ENCODE measurements at regions not wholly inside any gene's neighbourhood (a gene's known extent, or its start where the extent isn't known, plus 50 kb on each side); places are given as distances from the start of the nearest gene placed in this dataset.

GRCh38 chrX:121128925-121129877 lies 81.8 kb downstream of the GLUD2 start:
- no peak for DNase-seq (ENCODE audit: extremely low read depth in 1 of 4, low spot score in 3 of 4)
- in situ Hi-C loops (cut with MboI) (no loop called here), intact Hi-C loops (cut with micrococcal nuclease) (no loop called here)
- Histone ChIP-seq H3K4me2 (ENCODE audit: insufficient read depth, low read length) (no peak overlapping the region), H3K36me3 (ENCODE audit: control insufficient read depth, insufficient read depth, low read length) (no peaks in the 10 kb centered on the region), H3K27ac (ENCODE audit: extremely low read depth, low read depth, low read length) (no peak overlapping the region), H3K79me2 (ENCODE audit: control insufficient read depth, insufficient read depth, low read length) (no peaks in the 10 kb centered on the region), H4K20me1 (replicated peaks; ENCODE audit: control insufficient read depth, insufficient read depth, low read length) (no peaks in the 10 kb centered on the region), H3K4me1 (replicated peaks in 1 of 2; ENCODE audit: control insufficient read depth in 2 of 2, insufficient read depth in 2 of 2, low read length in 2 of 2) (peaks cover 0 to 5% of the 10 kb centered on the region in 2 experiments; a peak in 3 of 5 replicates), H3K27me3 (ENCODE audit: control insufficient read depth in 2 of 2, insufficient read depth in 2 of 2, low read length in 2 of 2) (no peaks in the 10 kb centered on the region), H2AFZ (ENCODE audit: low read depth, low read length) (no peak overlapping the region), H3K9me1 (ENCODE audit: control insufficient read depth, insufficient read depth, low read length) (no peaks in the 10 kb centered on the region), H3K9me3 (replicated peaks; ENCODE audit: control insufficient read depth, insufficient read depth, low read depth, low read length) (no peaks in the 10 kb centered on the region), H3K4me3 (no peak overlapping the region), H3K9ac (ENCODE audit: insufficient read depth in 1 of 2, low read depth in 2 of 2, low read length in 2 of 2) (no peak overlapping the region)
- WGBS (ENCODE audit: insufficient coverage, low coverage, missing lambda C conversion rate), result 61% methylated on average over 5 of the region's 5 CpGs
- FAIRE-seq, result no peak
- no peak for ATAC-seq
- no TSS peak for BruUV-seq (replicated peaks)
- ChIA-PET CTCF (ENCODE audit: low intra/inter-chr PET ratio) (no interaction called here), POLR2A (no interaction called here)
- TF ChIP-seq GTF3C2 (IDR thresholded peaks at IDR 0.05; ENCODE audit: borderline replicate concordance, extremely low read depth, insufficient read length) (no peak), MAFF (IDR thresholded peaks at IDR 0.05; ENCODE audit: low read length) (no peak), ZBTB8A (IDR thresholded peaks at IDR 0.05; ENCODE audit: partially characterized antibody) (no peak), PHF20 (IDR thresholded peaks at IDR 0.05; ENCODE audit: partially characterized antibody) (no peak), ZNF668 (CRISPR knock-in tag; IDR thresholded peaks at IDR 0.05) (no peak), ILK (tag; IDR thresholded peaks at IDR 0.05; ENCODE audit: borderline replicate concordance, low read depth) (no peak), SRSF9 (IDR thresholded peaks at IDR 0.05; ENCODE audit: borderline replicate concordance, low read depth, low read length) (no peak), ESRRA (IDR thresholded peaks at IDR 0.05; ENCODE audit: borderline replicate concordance, low read depth) (no peak), MAFG (tag; conservative IDR thresholded peaks at IDR 0.05) (no peak), SP1 (CRISPR knock-in tag; IDR thresholded peaks at IDR 0.05) (no peak), ZNF561 (CRISPR knock-in tag; conservative IDR thresholded peaks at IDR 0.05) (no peak), RBM17 (IDR thresholded peaks at IDR 0.05; ENCODE audit: borderline replicate concordance, low read depth, low read length) (no peak), ZNF217 (CRISPR knock-in tag; IDR thresholded peaks at IDR 0.05) (no peak), ZBTB17 (CRISPR knock-in tag; IDR thresholded peaks at IDR 0.05) (no peak)
- TF ChIP-seq, protein P1, sequence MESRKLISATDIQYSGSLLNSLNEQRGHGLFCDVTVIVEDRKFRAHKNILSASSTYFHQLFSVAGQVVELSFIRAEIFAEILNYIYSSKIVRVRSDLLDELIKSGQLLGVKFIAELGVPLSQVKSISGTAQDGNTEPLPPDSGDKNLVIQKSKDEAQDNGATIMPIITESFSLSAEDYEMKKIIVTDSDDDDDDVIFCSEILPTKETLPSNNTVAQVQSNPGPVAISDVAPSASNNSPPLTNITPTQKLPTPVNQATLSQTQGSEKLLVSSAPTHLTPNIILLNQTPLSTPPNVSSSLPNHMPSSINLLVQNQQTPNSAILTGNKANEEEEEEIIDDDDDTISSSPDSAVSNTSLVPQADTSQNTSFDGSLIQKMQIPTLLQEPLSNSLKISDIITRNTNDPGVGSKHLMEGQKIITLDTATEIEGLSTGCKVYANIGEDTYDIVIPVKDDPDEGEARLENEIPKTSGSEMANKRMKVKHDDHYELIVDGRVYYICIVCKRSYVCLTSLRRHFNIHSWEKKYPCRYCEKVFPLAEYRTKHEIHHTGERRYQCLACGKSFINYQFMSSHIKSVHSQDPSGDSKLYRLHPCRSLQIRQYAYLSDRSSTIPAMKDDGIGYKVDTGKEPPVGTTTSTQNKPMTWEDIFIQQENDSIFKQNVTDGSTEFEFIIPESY (CRISPR knock-in tag; IDR thresholded peaks at IDR 0.05), result no peak

All from K562 (cell line).